ENCODE measurements at regions not wholly inside any gene's neighbourhood (a gene's known extent, or its start where the extent isn't known, plus 50 kb on each side); places are given as distances from the start of the nearest gene placed in this dataset.

- Histone ChIP-seq H3K9me3 (ENCODE audit: low read length) (no peaks in the 10 kb centered on the region), H2AFZ (ENCODE audit: low read depth, low read length) (no peak overlapping the region), H3K9ac (ENCODE audit: low read length) (no peak overlapping the region), H4K20me1 (ENCODE audit: insufficient read depth) (no peaks in the 10 kb centered on the region), H3K27me3 (ENCODE audit: insufficient read depth, low read depth, low read length) (no peaks in the 10 kb centered on the region), H3K4me2 (ENCODE audit: low read length) (no peak overlapping the region), H3K27ac (ENCODE audit: low read length) (no peak overlapping the region), H3K4me3 (ENCODE audit: low read length) (no peak overlapping the region), H3K9me2 (ENCODE audit: insufficient read depth, low read length) (no peaks in the 10 kb centered on the region), H3K79me2 (replicated peaks; ENCODE audit: insufficient read depth, low read length) (no peaks in the 10 kb centered on the region), H3F3A (ENCODE audit: insufficient read depth, low read length, poor library complexity, severe bottlenecking) (no peaks in the 10 kb centered on the region), H3K36me3 (ENCODE audit: insufficient read depth, low read length) (no peaks in the 10 kb centered on the region)
- TF ChIP-seq POLR2AphosphoS5 (IDR thresholded peaks at IDR 0.05) (no peak), EZH2 (IDR thresholded peaks at IDR 0.05; ENCODE audit: borderline replicate concordance, insufficient read depth, low read length, poor library complexity, severe bottlenecking) (no peak), SMC3 (conservative IDR thresholded peaks at IDR 0.05; ENCODE audit: poor library complexity) (no peak), TAF1 (IDR thresholded peaks at IDR 0.05; ENCODE audit: low read depth) (no peak), EP300 (conservative IDR thresholded peaks at IDR 0.05; ENCODE audit: poor library complexity, severe bottlenecking) (no peak), MXI1 (conservative IDR thresholded peaks at IDR 0.05; ENCODE audit: poor library complexity, severe bottlenecking) (no peak), CTCF (IDR thresholded peaks at IDR 0.05; ENCODE audit: poor library complexity, severe bottlenecking) (no peak), REST (IDR thresholded peaks at IDR 0.05; ENCODE audit: borderline replicate concordance) (no peak), RAD21 (conservative IDR thresholded peaks at IDR 0.05) (no peak)
Measured at GRCh38 chr9:118336250-118336942, 632.2 kb downstream of the TLR4 start.

GRCh38 chr9:118336943-118337330 is 632.7 kb downstream of the TLR4 start:
- Histone ChIP-seq H2AFZ (ENCODE audit: low read depth, low read length) (no peak overlapping the region), H3K9me3 (ENCODE audit: low read length) (no peaks in the 10 kb centered on the region), H3K4me3 (ENCODE audit: low read length) (no peak overlapping the region), H3K9ac (ENCODE audit: low read length) (no peak overlapping the region), H4K20me1 (ENCODE audit: insufficient read depth) (no peaks in the 10 kb centered on the region), H3K4me2 (ENCODE audit: low read length) (no peak overlapping the region), H3K9me2 (ENCODE audit: insufficient read depth, low read length) (no peaks in the 10 kb centered on the region), H3K27ac (ENCODE audit: low read length) (no peak overlapping the region), H3K27me3 (ENCODE audit: insufficient read depth, low read depth, low read length) (no peaks in the 10 kb centered on the region), H3K36me3 (ENCODE audit: insufficient read depth, low read length) (no peaks in the 10 kb centered on the region), H3F3A (ENCODE audit: insufficient read depth, low read length, poor library complexity, severe bottlenecking) (no peaks in the 10 kb centered on the region), H3K79me2 (replicated peaks; ENCODE audit: insufficient read depth, low read length) (no peaks in the 10 kb centered on the region)
- TF ChIP-seq RAD21 (conservative IDR thresholded peaks at IDR 0.05) (no peak), EZH2 (IDR thresholded peaks at IDR 0.05; ENCODE audit: borderline replicate concordance, insufficient read depth, low read length, poor library complexity, severe bottlenecking) (no peak), POLR2AphosphoS5 (IDR thresholded peaks at IDR 0.05) (no peak), TAF1 (IDR thresholded peaks at IDR 0.05; ENCODE audit: low read depth) (no peak), EP300 (conservative IDR thresholded peaks at IDR 0.05; ENCODE audit: poor library complexity, severe bottlenecking) (no peak), CTCF (IDR thresholded peaks at IDR 0.05; ENCODE audit: poor library complexity, severe bottlenecking) (no peak), REST (IDR thresholded peaks at IDR 0.05; ENCODE audit: borderline replicate concordance) (no peak), MXI1 (conservative IDR thresholded peaks at IDR 0.05; ENCODE audit: poor library complexity, severe bottlenecking) (no peak)

Measured in neural cell (in vitro differentiated cells).